ENCODE measurements at regions not wholly inside any gene's neighbourhood (a gene's known extent, or its start where the extent isn't known, plus 50 kb on each side); places are given as distances from the start of the nearest gene placed in this dataset.

GRCh38 chr9:135310134-135310533, 169.4 kb upstream of the PPP1R26 start:
- no peak overlapping the region for H3K27ac ChIP-seq
- H3K27me3 ChIP-seq = peaks cover 29% of the 10 kb centered on the region
- DNase-seq = no peak
- no peak for ATAC-seq
- H3K4me1 ChIP-seq = no peaks in the 10 kb centered on the region
- H3K9me3 ChIP-seq = peaks cover 4% of the 10 kb centered on the region
- intact Hi-C loops (cut with DNase I) = no loop called here
- TF ChIP-seq CTCF (IDR thresholded peaks at IDR 0.05) = no peak
- H3K36me3 ChIP-seq = no peaks in the 10 kb centered on the region
- H3K4me3 ChIP-seq = no peak overlapping the region

GRCh38 chr9:135315572-135315971, 164.0 kb upstream of the PPP1R26 start:
- DNase-seq (no peak), ATAC-seq (no peak)
- no peak overlapping the region for H3K27ac ChIP-seq
- H3K4me1 ChIP-seq = no peaks in the 10 kb centered on the region
- TF ChIP-seq CTCF (IDR thresholded peaks at IDR 0.05) = no peak
- H3K27me3 ChIP-seq = peaks cover 20% of the 10 kb centered on the region
- H3K36me3 ChIP-seq = no peaks in the 10 kb centered on the region
- H3K4me3 ChIP-seq = no peak overlapping the region
- peaks cover 4% of the 10 kb centered on the region for H3K9me3 ChIP-seq
- intact Hi-C loops (cut with DNase I) = no loop called here

GRCh38 chr9:135320331-135320730, 159.3 kb upstream of the PPP1R26 start:
- no peak for TF ChIP-seq CTCF (IDR thresholded peaks at IDR 0.05)
- Histone ChIP-seq H3K4me3 (no peak overlapping the region), H3K36me3 (no peaks in the 10 kb centered on the region), H3K27me3 (no peaks in the 10 kb centered on the region), H3K4me1 (no peaks in the 10 kb centered on the region), H3K27ac (no peak overlapping the region), H3K9me3 (no peaks in the 10 kb centered on the region)
- DNase-seq (no peak), ATAC-seq (no peak)
- intact Hi-C loops (cut with DNase I) = no loop called here

GRCh38 chr9:135320943-135321342, 158.6 kb upstream of the PPP1R26 start:
- DNase-seq (no peak), ATAC-seq (peak; percentile 19)
- Histone ChIP-seq H3K36me3 (no peaks in the 10 kb centered on the region), H3K4me1 (no peaks in the 10 kb centered on the region), H3K27me3 (no peaks in the 10 kb centered on the region), H3K9me3 (no peaks in the 10 kb centered on the region), H3K4me3 (no peak overlapping the region), H3K27ac (no peak overlapping the region)
- no peak for TF ChIP-seq CTCF (IDR thresholded peaks at IDR 0.05)
- intact Hi-C loops (cut with DNase I) = no loop called here

GRCh38 chr9:135321580-135321979, 158.0 kb upstream of the PPP1R26 start:
- no peaks in the 10 kb centered on the region for H3K27me3 ChIP-seq
- TF ChIP-seq CTCF (IDR thresholded peaks at IDR 0.05) = no peak
- H3K4me3 ChIP-seq = no peak overlapping the region
- no peaks in the 10 kb centered on the region for H3K9me3 ChIP-seq
- DNase-seq (no peak), ATAC-seq (no peak)
- no peaks in the 10 kb centered on the region for H3K4me1 ChIP-seq
- H3K36me3 ChIP-seq = no peaks in the 10 kb centered on the region
- intact Hi-C loops (cut with DNase I) = no loop called here
- no peak overlapping the region for H3K27ac ChIP-seq

GRCh38 chr9:135324329-135324728, 155.3 kb upstream of the PPP1R26 start:
- Histone ChIP-seq H3K9me3 (no peaks in the 10 kb centered on the region), H3K4me1 (no peaks in the 10 kb centered on the region), H3K36me3 (no peaks in the 10 kb centered on the region), H3K27ac (no peak overlapping the region), H3K27me3 (no peaks in the 10 kb centered on the region), H3K4me3 (no peak overlapping the region)
- ATAC-seq (no peak), DNase-seq (no peak)
- intact Hi-C loops (cut with DNase I) = no loop called here
- no peak for TF ChIP-seq CTCF (IDR thresholded peaks at IDR 0.05)
